ENCODE measurements at regions not wholly inside any gene's neighbourhood (a gene's known extent, or its start where the extent isn't known, plus 50 kb on each side); places are given as distances from the start of the nearest gene placed in this dataset.
"Not testable (repeated sequence)": the region's sequence is repeated elsewhere in the genome, so short reads cannot be mapped to it uniquely, and the experiment has no call there.

DNA sequence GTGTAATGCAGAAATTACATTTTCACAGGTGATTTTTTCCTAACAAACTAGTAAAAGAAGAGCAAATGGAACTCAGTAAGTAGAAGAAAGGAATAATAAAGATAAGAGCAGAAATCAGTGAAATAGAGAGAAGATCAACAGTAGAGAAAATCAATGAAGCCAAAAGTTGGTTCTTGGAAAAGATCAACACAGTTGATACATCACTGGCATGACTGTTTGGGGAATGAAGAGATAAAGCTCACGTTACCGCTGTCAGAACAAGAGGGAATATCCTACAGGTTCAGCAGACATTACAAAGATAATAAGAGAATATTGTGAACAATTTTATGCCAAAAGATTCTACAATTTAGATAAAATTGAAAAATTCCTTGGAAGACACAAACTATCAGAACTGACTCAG lies 146.4 kb downstream of the ACTR3B start:
- no peak for DNase-seq

- DNase-seq, result no peak
Observed at GRCh38 chr7:152907042-152907761, 147.7 kb downstream of the ACTR3B start.

DNA sequence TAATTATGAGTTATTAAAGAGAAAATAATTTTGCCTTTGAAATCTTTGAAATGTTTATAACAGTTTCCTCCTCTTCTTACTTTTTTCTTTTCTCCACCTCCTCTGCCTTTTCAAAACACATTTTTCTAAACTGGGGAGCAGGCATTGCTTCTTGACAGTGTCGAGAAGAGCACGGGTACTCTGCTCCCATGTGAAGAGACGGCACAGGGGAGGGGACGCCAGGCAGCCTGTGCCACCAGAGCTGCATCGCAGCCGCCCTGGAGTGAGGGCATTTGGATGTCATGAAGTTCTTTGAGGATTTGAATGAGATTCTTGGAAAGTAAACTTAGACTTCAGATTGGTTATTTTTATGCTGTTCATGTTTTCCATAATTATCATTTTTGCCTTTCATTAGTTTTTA lies 149.7 kb downstream of the ACTR3B start:
- no peak for DNase-seq

DNA sequence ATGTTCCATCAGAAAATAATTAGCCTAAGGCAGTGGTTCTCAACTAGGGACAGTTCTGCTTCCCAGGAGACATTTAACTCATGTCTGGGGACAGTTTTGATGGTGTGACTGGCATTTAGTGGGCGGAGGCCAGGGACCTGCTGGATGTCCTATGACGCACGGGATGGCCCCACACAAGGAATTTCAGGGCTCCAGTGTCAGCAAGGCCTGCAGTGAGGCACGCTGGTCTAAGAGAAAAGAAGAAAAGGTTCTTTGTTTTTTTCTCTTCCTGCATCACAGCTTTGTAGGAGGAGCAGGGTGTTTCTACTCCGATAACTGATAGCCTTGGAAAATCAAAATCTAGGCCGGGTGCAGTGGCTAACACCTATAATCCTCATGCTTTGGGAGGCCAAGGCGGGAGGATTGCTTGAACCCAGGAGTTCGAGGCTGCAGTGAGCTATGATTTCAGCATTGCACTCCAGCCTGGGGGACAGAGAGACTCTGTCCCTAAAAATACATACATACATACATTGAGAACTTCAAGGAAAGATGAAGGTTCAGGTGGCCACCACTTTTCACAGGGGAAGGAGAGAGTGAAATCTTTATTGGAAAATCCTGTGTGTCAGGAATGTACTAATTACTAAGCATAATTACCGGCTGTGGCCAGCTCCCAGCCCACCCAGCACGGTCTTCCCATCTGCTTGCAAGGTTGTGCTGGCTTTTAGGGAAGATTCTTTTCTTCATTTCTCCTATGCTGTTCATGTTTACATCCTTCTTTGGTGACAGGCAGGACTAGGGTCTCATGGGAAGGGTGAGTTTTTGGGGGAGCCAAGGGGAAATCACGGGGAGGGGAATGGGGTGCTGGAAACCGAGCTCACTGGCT lies 150.4 kb downstream of the ACTR3B start:
- no peak for DNase-seq

DNA sequence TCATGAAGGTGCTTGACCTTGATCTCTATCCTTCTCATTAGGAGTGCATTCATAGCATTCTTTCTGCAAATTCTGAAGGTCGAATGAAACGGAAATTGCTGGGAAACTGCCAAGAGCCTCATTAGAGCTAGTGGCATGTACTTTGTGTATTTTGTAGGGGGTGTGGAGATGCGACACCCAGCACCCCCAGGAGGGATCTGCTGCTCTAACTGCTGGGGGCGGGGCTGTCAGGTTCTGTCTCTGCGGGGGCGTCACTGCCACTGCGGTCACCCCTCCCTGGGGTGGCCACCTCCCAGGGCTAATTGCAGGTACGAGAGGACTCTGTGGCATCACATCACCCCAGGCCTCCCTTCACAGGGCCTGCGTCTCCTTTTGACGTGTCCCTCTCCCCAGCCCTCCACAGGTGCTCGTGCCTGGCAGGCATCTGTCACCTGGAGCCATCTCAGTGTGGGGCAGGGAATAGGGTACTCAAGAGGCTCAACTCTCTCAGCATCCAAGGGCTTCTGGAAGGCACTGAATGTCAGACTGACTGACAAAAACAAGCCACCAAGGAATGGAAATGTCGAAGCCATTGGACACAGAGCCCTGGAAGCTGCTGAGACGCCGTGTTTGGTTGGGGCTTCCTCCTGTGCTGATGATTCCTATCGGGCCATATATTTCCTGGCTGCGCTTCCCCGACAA lies 151.1 kb downstream of the ACTR3B start:
- no peak for DNase-seq

DNA sequence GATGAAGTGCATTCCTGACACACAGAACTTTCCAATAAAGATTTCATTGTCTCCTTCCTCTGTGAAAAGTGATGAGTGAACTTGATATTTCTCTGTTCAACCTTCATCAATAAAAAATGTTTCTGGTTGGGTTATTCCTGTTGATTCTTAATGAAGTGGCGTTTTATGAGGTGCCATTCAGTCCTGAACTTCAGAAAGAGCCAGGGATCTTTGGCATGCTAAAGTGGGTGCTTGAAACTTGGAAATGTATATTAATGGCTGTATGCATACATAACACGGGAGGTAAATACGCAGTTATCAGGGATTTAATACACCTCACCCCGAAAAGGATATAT lies 151.6 kb downstream of the ACTR3B start:
- DNase-seq, result no peak

GRCh38 chr7:152911922-152912321 lies 152.4 kb downstream of the ACTR3B start:
- no peak for DNase-seq

DNA sequence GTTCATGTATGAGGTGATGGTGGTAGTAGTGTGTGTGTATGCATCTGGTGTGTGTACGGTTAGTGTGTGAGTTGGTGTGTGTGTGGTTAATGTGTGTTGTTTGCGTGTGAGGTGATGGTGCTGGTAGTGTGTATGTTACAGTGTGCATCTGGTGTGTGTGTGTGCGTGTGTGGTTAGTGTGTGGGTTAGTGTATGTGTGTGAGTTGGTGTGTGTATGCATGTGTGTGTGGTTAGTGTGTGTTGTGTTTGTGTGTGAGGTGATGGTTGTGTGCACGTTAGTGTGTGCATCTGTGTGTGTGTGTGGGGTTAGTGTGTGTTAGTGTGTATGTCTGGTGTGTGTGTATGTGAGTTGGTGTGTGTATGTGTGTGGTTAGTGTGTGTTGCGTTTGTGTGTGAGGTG lies 153.0 kb downstream of the ACTR3B start:
- no peak for DNase-seq

GRCh38 chr7:152913492-152913891 lies 153.9 kb downstream of the ACTR3B start:
- no peak for DNase-seq

- no peak for DNase-seq
Observed at GRCh38 chr7:152914014-152914844, 154.7 kb downstream of the ACTR3B start.

- DNase-seq, result not testable (repeated sequence)
Observed at GRCh38 chr7:152914845-152915102, 155.2 kb downstream of the ACTR3B start.

- no peak for DNase-seq
Observed at GRCh38 chr7:152922318-152923081, 162.9 kb downstream of the ACTR3B start.

- DNase-seq, result no peak
Observed at GRCh38 chr7:152923711-152924110, 164.2 kb downstream of the ACTR3B start.

DNA sequence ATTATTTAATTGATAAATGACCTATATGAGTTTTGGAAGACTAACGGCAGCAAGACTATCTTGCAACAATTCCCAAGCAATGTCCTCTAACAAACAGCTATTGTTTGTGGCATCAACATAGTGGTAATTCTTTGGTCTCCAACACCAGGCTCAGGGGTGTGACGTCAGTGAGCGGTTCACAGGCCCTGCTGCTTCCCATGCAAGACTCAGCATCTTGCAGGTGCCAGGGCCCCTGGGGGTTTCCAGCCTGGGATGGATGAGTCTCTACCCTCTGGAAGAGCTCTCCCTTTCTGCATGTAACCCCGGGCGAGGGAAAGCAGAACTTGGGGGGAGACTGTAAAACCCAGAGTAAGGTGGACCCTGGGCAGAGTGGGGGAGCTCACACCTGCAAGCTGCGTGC lies 164.7 kb downstream of the ACTR3B start:
- DNase-seq, result no peak

DNA sequence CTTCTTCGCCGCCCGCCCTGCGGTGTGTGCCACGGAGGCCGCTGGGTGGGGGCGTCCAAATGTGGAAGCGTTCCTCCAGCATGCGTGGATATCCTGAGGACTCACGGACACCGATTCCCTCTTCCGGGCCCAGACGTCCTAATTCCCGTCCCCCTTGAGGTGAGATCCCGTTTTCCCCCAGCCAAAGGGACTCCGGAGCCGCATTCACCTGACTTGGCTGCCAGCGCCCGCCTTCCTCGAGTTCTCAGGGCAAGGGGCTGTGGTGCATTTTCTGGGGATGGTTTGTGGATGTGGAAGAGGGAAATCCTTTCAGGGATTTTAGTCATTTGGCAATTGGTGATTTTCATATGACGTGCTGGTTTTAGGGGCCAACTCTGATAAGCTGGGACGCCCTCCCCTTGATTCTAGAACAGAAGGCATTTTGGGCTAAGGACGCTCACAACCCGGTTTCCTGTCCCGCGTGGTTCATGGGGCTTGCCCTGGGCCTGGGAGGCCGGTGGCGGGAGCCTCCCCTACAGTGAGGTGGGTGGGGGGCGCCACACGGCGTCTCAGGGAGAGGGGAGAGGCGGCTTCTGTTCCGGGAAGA lies 165.4 kb downstream of the ACTR3B start:
- no peak for DNase-seq

- DNase-seq, result no peak
Observed at GRCh38 chr7:152925412-152926147, 166.0 kb downstream of the ACTR3B start.

DNA sequence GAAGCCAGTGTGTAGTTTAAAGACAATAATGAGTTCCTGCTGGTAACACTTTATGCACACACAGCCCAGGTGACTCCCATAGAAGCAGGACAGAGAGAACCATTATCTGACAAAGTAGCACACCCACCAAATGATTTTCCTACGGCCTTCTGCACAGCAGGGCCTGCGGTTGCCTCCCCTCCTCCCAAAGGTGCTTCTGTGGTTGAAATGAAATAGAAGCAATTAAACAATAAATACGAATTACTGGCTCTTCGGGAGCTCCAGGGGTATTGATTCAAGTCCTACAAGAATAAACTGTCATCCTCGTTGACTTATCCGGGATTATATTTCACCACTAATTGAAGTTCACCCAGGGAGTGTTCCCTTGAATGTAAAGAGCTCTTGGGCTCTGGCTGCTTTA lies 172.1 kb downstream of the ACTR3B start:
- DNase-seq, result no peak

DNA sequence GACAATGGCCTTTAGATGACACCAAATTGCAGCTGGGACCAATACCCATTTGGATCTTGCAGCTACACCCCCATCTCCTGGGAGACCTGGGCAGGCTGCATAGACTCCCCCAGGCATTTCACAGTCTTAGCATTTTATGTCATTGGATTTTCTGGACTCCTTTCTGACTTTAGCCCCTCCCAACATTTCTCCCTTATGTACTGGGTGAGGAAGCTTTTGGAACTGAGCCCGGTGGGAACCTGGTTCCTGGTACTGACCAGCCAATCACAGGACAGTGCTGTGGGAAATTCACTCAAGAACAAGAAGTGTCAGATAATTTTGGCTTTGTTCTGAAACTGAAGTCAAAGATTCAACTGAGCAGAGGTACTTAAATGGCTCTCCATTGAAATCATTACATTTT lies 177.7 kb downstream of the ACTR3B start:
- DNase-seq, result no peak

DNA sequence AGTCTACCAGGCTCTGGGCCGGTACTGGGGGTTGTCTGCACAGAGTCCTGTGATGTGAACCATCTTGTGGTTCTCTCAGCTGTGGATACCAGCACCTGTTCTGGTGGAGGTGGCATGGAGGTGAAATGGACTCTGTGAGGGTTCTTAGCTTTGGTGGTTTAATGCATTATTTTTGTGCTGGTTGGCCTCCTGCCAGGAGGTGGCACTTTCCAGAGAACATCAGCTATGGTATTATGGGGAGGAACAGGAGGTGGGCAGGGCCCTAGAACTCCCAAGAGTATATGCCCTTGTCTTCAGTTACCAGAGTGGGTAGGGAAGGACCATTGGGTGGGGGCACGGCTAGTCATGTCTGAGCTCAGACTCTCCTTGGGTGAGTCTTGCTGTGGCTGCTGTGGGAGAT lies 187.1 kb downstream of the ACTR3B start:
- DNase-seq, result not testable (repeated sequence)

GRCh38 chr7:152947686-152948085 lies 188.1 kb downstream of the ACTR3B start:
- no peak for DNase-seq

DNA sequence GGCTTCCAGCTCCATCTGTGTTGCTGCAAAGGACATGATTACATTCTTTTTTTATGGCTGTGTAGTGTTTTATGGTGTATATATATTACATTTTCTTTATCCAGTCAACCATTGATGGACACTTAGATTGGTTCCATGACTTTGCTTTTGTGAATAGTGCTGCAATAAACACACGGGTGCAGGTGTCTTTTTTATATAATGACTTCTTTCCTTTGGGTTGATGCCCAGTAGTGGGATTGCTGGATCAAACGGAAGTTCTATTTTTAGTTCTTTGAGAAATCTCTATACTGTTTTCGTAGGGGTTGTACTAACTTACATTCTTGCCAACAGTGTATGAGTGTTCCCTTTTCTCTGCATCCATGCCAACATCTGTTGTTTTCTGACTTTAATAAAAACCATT lies 189.7 kb downstream of the ACTR3B start:
- DNase-seq, result no peak

All from inflammatory macrophage treated with lipopolysaccharide for 4 hours (primary cell).